ENCODE measurements at regions not wholly inside any gene's neighbourhood (a gene's known extent, or its start where the extent isn't known, plus 50 kb on each side); places are given as distances from the start of the nearest gene placed in this dataset.

- no peaks in the 10 kb centered on the region for H3K27me3 ChIP-seq
- no peak overlapping the region for H3K27ac ChIP-seq
- no peaks in the 10 kb centered on the region for H3K36me3 ChIP-seq (replicated peaks in 1 of 2)
- H3K4me3 ChIP-seq, result no peak overlapping the region
- no peaks in the 10 kb centered on the region for H3K4me1 ChIP-seq (replicated peaks in 1 of 2)
- no peaks in the 10 kb centered on the region for H3K9me3 ChIP-seq (replicated peaks in 1 of 3)
- no peak for TF ChIP-seq CTCF (IDR thresholded peaks at IDR 0.05)
- no peak for TF ChIP-seq POLR2A (IDR thresholded peaks at IDR 0.05)
- intact Hi-C loops (cut with DNase I), result no loop called here
- DNase-seq, result no peak
Observed at GRCh38 chr3:161585922-161586321, 89.3 kb downstream of the OTOL1 start.

GRCh38 chr3:161586556-161587235 is 90.1 kb downstream of the OTOL1 start:
- Histone ChIP-seq H3K36me3 (replicated peaks in 1 of 2) (no peaks in the 10 kb centered on the region), H3K4me3 (no peak overlapping the region), H3K27me3 (no peaks in the 10 kb centered on the region), H3K9me3 (replicated peaks in 1 of 3) (no peaks in the 10 kb centered on the region), H3K4me1 (replicated peaks in 1 of 2) (no peaks in the 10 kb centered on the region), H3K27ac (no peak overlapping the region)
- TF ChIP-seq POLR2A (IDR thresholded peaks at IDR 0.05), result no peak
- no peak for TF ChIP-seq CTCF (IDR thresholded peaks at IDR 0.05)
- DNase-seq, result no peak
- intact Hi-C loops (cut with DNase I), result no loop called here

- DNase-seq, result no peak
- no peaks in the 10 kb centered on the region for H3K9me3 ChIP-seq (replicated peaks in 1 of 3)
- no peaks in the 10 kb centered on the region for H3K4me1 ChIP-seq (replicated peaks in 1 of 2)
- H3K27me3 ChIP-seq, result no peaks in the 10 kb centered on the region
- no peak overlapping the region for H3K27ac ChIP-seq
- intact Hi-C loops (cut with DNase I), result no loop called here
- no peaks in the 10 kb centered on the region for H3K36me3 ChIP-seq (replicated peaks in 1 of 2)
- TF ChIP-seq CTCF (IDR thresholded peaks at IDR 0.05), result no peak
- TF ChIP-seq POLR2A (IDR thresholded peaks at IDR 0.05), result no peak
- H3K4me3 ChIP-seq, result no peak overlapping the region
- WGBS, 4 donors, result 81 to 97% (median 92%) methylated on average over 2 of the region's 2 CpGs
Observed at GRCh38 chr3:161598639-161599038, 102.0 kb downstream of the OTOL1 start.

GRCh38 chr3:161599697-161600096 is 103.1 kb downstream of the OTOL1 start:
- H3K27ac ChIP-seq, result no peak overlapping the region
- no peaks in the 10 kb centered on the region for H3K36me3 ChIP-seq (replicated peaks in 1 of 2)
- H3K27me3 ChIP-seq, result no peaks in the 10 kb centered on the region
- 56 to 71% (median 67%) methylated on average over 1 of the region's 1 CpG for WGBS, 4 donors
- no peak overlapping the region for H3K4me3 ChIP-seq
- no peaks in the 10 kb centered on the region for H3K9me3 ChIP-seq (replicated peaks in 1 of 3)
- no peak for DNase-seq
- intact Hi-C loops (cut with DNase I), result no loop called here
- H3K4me1 ChIP-seq (replicated peaks in 1 of 2), result no peaks in the 10 kb centered on the region
- no peak for TF ChIP-seq POLR2A (IDR thresholded peaks at IDR 0.05)
- no peak for TF ChIP-seq CTCF (IDR thresholded peaks at IDR 0.05)
